ENCODE measurements at regions not wholly inside any gene's neighbourhood (a gene's known extent, or its start where the extent isn't known, plus 50 kb on each side); places are given as distances from the start of the nearest gene placed in this dataset.

DNA sequence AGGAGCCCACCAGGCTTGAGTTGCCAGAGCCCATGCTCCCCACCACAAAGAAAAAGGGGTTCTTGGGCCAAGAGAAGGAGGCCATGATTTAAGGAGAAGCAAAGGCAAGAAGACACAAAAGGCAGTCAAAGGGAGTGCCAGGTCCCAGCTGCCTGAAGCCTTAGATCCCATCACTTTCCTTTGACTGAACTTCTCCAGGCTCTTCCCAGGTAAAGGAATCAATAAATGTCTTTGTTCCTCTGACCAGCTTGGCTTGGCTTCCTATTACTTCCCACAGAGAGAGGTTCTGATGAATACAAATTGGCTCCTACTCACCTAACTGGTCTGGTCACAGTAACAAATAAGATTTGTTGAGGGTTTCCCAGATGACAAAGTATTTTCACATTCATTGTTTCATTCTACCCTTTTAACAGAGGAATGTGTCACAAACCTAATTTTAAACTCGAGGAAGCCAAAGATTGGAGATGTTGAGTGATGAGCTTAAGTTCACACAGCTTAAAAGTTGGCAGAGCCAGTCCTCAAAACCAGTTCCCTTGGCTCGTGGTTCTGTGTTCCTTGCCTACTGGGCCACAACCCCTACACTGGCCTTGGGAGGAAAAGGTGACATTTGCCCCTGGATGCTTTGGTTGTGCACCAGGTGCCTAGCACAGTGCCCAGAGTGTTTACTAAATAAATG lies 96.4 kb upstream of the SESN3 start:
- no peaks in the 10 kb centered on the region for H3K9me3 ChIP-seq
- H3K4me1 ChIP-seq (ENCODE audit: insufficient read depth): no peaks in the 10 kb centered on the region
- DNase-seq: no peak
- 85 to 87% (median 85%) methylated on average over 2 of the region's 2 CpGs for WGBS, 3 donors
- no peak overlapping the region for H3K4me3 ChIP-seq
- H3K27ac ChIP-seq: no peak overlapping the region
- H3K27me3 ChIP-seq: no peaks in the 10 kb centered on the region
- TF ChIP-seq EP300 (IDR thresholded peaks at IDR 0.05) (no peak), POLR2A (IDR thresholded peaks at IDR 0.05) (no peak)
- TF ChIP-seq, protein P1, sequence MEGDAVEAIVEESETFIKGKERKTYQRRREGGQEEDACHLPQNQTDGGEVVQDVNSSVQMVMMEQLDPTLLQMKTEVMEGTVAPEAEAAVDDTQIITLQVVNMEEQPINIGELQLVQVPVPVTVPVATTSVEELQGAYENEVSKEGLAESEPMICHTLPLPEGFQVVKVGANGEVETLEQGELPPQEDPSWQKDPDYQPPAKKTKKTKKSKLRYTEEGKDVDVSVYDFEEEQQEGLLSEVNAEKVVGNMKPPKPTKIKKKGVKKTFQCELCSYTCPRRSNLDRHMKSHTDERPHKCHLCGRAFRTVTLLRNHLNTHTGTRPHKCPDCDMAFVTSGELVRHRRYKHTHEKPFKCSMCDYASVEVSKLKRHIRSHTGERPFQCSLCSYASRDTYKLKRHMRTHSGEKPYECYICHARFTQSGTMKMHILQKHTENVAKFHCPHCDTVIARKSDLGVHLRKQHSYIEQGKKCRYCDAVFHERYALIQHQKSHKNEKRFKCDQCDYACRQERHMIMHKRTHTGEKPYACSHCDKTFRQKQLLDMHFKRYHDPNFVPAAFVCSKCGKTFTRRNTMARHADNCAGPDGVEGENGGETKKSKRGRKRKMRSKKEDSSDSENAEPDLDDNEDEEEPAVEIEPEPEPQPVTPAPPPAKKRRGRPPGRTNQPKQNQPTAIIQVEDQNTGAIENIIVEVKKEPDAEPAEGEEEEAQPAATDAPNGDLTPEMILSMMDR (IDR thresholded peaks at IDR 0.05): no peak
- H3K36me3 ChIP-seq: no peaks in the 10 kb centered on the region
- intact Hi-C loops (cut with DNase I): no loop called here

DNA sequence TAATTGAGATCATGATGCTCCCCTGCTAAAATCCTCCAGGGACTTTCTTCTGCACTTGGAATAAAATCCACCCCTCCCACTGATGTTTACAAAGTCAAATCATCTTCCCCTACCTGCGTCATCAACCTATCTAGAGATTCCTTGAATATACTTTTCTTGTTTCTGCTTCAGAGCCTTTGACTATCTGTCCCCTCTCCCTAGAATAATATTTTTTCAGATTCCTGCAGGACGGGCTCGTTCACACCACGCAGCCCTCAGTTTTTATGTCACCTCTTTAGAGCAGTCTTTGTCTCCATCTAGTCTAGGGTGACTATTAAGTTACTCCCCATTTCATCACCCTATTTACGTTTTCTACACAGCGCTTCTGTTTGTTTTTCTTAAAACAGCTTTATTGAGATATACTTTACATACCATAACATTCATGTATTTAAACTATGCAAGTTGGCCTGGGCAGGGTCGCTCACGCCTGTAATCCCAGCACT lies 94.8 kb upstream of the SESN3 start:
- Histone ChIP-seq H3K4me3 (no peak overlapping the region), H3K27ac (no peak overlapping the region), H3K27me3 (no peaks in the 10 kb centered on the region), H3K9me3 (no peaks in the 10 kb centered on the region), H3K36me3 (no peaks in the 10 kb centered on the region), H3K4me1 (ENCODE audit: insufficient read depth) (no peaks in the 10 kb centered on the region)
- intact Hi-C loops (cut with DNase I): no loop called here
- no peak for DNase-seq
- 46 to 59% (median 49%) methylated on average over 8 of the region's 8 CpGs for WGBS, 3 donors
- TF ChIP-seq EP300 (IDR thresholded peaks at IDR 0.05): no peak
- TF ChIP-seq POLR2A (IDR thresholded peaks at IDR 0.05): no peak

GRCh38 chr11:95324826-95325225 lies 93.8 kb upstream of the SESN3 start:
- WGBS, 3 donors: 59 to 87% (median 62%) methylated on average over 1 of the region's 1 CpG
- no peak overlapping the region for H3K27ac ChIP-seq
- TF ChIP-seq EP300 (IDR thresholded peaks at IDR 0.05): no peak
- TF ChIP-seq, protein P1 (IDR thresholded peaks at IDR 0.05): no peak
- no peak for TF ChIP-seq POLR2A (IDR thresholded peaks at IDR 0.05)
- H3K4me3 ChIP-seq: no peak overlapping the region
- intact Hi-C loops (cut with DNase I): no loop called here
- H3K4me1 ChIP-seq (ENCODE audit: insufficient read depth): no peaks in the 10 kb centered on the region
- no peak for DNase-seq
- no peaks in the 10 kb centered on the region for H3K36me3 ChIP-seq
- no peaks in the 10 kb centered on the region for H3K9me3 ChIP-seq
- H3K27me3 ChIP-seq: no peaks in the 10 kb centered on the region

- no peak for DNase-seq
- H3K27ac ChIP-seq: no peak overlapping the region
- no peaks in the 10 kb centered on the region for H3K27me3 ChIP-seq
- H3K9me3 ChIP-seq: no peaks in the 10 kb centered on the region
- H3K4me3 ChIP-seq: no peak overlapping the region
- intact Hi-C loops (cut with DNase I): no loop called here
- TF ChIP-seq EP300 (IDR thresholded peaks at IDR 0.05) (no peak), POLR2A (IDR thresholded peaks at IDR 0.05) (no peak)
- TF ChIP-seq, protein P1 (IDR thresholded peaks at IDR 0.05): no peak
- peaks cover 4% of the 10 kb centered on the region for H3K4me1 ChIP-seq (ENCODE audit: insufficient read depth)
- H3K36me3 ChIP-seq: no peaks in the 10 kb centered on the region
Observed at GRCh38 chr11:95322539-95322938, 91.5 kb upstream of the SESN3 start.

- no peaks in the 10 kb centered on the region for H3K9me3 ChIP-seq
- H3K27me3 ChIP-seq: no peaks in the 10 kb centered on the region
- TF ChIP-seq POLR2A (IDR thresholded peaks at IDR 0.05): no peak
- TF ChIP-seq, protein P1 (IDR thresholded peaks at IDR 0.05): no peak
- TF ChIP-seq EP300 (IDR thresholded peaks at IDR 0.05): no peak
- H3K27ac ChIP-seq: no peak overlapping the region
- H3K4me3 ChIP-seq: no peak overlapping the region
- intact Hi-C loops (cut with DNase I): no loop called here
- DNase-seq: no peak
- H3K36me3 ChIP-seq: no peaks in the 10 kb centered on the region
- H3K4me1 ChIP-seq (ENCODE audit: insufficient read depth): peaks cover 4% of the 10 kb centered on the region
Observed at GRCh38 chr11:95318498-95318897, 87.5 kb upstream of the SESN3 start.

Measured in ovary (tissue), 7 donors.